ENCODE measurements at regions not wholly inside any gene's neighbourhood (a gene's known extent, or its start where the extent isn't known, plus 50 kb on each side); places are given as distances from the start of the nearest gene placed in this dataset.

DNA sequence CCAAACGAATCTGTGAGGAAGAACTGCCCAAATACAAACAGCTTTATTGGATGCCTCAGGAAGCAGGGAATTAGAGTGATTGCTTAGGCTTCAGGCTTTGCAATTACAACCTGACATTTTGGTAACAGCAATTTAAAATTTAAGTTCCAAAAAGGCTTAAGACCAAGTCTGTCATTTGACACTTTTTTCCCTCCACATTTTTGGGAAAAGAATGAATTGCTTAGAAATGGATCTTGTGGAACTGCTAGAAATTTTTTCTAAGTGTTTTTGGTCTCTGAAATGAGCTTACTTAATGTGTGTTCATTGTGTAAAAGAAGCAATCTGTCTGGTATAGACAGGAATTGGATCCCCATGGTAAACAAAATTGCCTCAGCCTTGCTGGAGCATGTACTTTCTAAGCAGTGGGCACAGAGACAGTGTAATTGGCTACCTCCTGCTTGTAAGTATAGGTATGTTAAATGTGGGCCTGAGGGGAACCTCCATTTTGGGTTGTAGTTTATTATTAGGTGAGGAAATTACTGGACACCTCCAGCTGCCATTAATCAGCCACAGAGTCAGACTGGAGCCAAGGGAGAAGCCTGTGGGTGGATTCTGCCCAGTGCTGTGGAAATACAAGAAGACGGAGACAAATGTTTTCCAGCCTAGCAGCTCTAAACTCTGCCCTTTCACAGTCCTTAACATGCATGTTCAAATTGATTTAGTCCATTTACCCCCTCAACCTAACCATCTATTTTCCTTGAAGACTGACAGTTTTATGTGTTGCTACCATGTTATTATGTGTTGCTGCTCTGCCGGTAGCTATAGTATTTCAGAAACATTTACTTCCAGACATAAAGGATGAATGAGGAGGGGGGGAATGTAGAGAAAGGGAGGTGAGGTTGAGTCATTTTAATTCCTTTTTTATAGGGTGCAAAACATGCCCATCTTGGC is 473.0 kb downstream of the SPRY1 start:
- H3K4me1 Mint-ChIP-seq: no peaks in the 10 kb centered on the region

DNA sequence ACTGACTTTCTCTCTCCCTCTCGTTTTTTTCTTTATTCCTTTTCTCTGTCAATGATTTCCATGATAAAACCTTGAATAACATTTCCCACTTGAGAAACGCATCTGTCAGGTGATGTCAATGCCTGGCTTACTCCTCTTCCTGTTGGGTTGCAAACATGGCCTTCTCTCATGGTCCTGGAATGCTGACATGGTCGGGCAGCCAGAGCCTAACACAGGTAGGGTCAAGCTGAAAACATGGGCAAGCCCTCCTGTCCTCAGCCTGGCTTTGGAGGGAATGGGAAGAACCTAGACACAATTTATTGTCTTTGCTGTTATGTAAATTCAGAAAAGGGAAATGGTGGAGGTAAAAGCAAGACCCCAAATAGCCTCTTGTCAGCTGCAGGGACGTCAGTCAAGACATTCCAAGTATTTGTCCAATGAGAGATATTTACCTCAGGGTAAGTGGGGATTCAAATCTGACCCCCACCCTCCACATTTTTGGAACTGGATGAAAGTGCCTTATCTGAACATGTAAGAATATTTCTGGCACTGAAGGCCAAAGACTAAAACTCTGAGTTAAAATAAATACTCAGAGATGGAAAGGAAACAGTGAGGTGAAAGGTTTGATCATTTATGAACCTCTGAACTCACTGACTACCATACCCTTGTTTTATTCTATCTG is 473.8 kb downstream of the SPRY1 start:
- no peak for DNase-seq
- ChIA-PET CTCF (no interaction called here), POLR2A (no interaction called here)
- Mint-ChIP-seq H3K9me3 (no peaks in the 10 kb centered on the region), H3K36me3 (ENCODE audit: low read depth) (no peaks in the 10 kb centered on the region), H3K4me3 (no peak overlapping the region), H3K27ac (no peak overlapping the region), H3K27me3 (no peaks in the 10 kb centered on the region), H3K4me1 (no peaks in the 10 kb centered on the region)

More for the DNA sequence above, 473.0 kb downstream of the SPRY1 start:
- H3K4me3 Mint-ChIP-seq: no peak overlapping the region
- H3K36me3 Mint-ChIP-seq (ENCODE audit: low read depth): no peaks in the 10 kb centered on the region
- H3K27me3 Mint-ChIP-seq: no peaks in the 10 kb centered on the region
- no peak overlapping the region for H3K27ac Mint-ChIP-seq
- DNase-seq: no peak
- CTCF ChIA-PET: no interaction called here
- POLR2A ChIA-PET: no interaction called here
- no peaks in the 10 kb centered on the region for H3K9me3 Mint-ChIP-seq

DNA sequence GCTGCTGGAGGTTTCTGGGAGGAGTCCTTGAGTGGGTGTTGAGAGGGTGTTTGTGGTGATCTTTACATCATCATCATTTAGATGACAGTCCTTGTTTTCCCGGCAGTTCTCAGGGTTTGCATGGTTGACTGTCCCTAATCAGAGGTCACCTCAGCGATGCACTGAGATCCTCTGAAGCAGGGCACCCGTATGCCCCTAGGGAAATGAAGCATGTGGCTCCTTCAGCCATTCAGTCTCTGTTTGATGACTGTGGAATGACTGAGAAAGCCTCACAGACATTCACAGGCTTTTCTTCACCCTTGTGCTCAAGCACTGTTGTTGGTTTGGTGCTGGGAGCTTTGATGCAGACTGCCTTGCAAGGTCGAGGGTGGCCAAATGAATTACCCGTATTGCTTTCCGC is 474.7 kb downstream of the SPRY1 start:
- H3K27me3 Mint-ChIP-seq: no peaks in the 10 kb centered on the region
- POLR2A ChIA-PET: no interaction called here
- H3K36me3 Mint-ChIP-seq (ENCODE audit: low read depth): no peaks in the 10 kb centered on the region
- DNase-seq: no peak
- no peak overlapping the region for H3K27ac Mint-ChIP-seq
- no peaks in the 10 kb centered on the region for H3K9me3 Mint-ChIP-seq
- no peak overlapping the region for H3K4me3 Mint-ChIP-seq
- H3K4me1 Mint-ChIP-seq: no peaks in the 10 kb centered on the region
- CTCF ChIA-PET: no interaction called here

DNA sequence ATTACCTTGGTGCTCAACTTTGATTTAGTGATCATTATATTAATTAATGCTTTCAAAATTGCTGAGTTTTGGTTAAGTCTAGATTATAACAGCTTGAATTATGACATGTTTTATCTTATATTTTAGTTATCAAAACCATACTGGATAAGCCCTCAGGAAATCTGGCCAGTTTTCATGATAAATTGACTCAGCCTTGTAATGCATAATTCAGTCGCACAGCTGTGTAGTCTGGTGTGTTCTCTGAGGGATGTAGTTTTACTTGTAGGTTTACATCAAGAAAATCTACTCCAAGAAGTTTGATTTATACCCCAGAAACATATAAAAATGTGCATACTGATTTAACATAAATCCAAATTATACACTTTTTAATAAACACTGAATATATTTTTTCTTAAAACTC is 477.5 kb downstream of the SPRY1 start:
- Mint-ChIP-seq H3K27me3 (no peaks in the 10 kb centered on the region), H3K4me1 (no peaks in the 10 kb centered on the region), H3K36me3 (ENCODE audit: low read depth) (no peaks in the 10 kb centered on the region), H3K4me3 (no peak overlapping the region), H3K27ac (no peak overlapping the region), H3K9me3 (no peaks in the 10 kb centered on the region)
- DNase-seq: no peak
- ChIA-PET CTCF (no interaction called here), POLR2A (no interaction called here)

DNA sequence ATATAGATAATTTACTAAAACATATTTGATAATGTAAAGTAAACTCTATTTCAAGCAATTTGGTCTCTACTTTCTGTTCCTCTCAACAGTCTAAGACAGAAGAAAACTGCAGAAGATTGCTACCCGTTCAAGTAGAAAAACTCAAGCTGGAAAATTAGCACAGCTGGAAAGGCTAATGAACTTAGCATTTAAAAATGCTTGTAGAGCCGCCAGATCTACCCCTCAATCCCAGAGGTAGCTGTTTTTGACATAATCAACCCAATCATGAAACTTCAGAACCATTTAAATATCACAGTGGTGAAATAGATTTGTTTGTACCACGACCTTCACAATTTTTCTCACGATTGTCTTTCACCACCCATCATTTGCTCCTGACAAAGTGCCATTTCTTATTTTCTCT is 479.5 kb downstream of the SPRY1 start:
- ChIA-PET CTCF (no interaction called here), POLR2A (no interaction called here)
- Mint-ChIP-seq H3K36me3 (ENCODE audit: low read depth) (no peaks in the 10 kb centered on the region), H3K9me3 (no peaks in the 10 kb centered on the region), H3K4me3 (no peak overlapping the region), H3K27ac (no peak overlapping the region), H3K4me1 (no peaks in the 10 kb centered on the region), H3K27me3 (no peaks in the 10 kb centered on the region)
- no peak for DNase-seq

DNA sequence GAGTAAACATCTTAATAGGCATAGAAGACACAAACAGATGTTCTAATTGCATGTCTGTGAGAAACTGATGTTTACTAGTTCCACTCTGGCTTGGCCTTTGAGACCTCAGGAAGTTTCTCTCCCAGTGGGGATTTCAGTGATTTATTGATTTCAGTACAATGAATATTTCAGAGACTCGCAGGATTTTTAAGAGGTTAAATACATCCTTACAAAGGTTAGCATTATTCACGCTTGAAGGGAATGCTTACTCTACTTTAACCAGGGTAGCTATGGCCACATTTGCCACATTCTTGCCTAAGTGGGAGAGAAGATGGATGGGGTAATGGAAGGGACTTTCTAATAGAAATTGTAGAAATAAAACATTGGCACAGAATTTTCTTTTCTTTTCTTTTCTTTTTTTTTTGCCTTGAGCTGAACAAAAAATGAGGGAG is 480.1 kb downstream of the SPRY1 start:
- Mint-ChIP-seq H3K9me3 (no peaks in the 10 kb centered on the region), H3K4me3 (no peak overlapping the region), H3K27ac (no peak overlapping the region), H3K27me3 (no peaks in the 10 kb centered on the region), H3K4me1 (no peaks in the 10 kb centered on the region), H3K36me3 (ENCODE audit: low read depth) (no peaks in the 10 kb centered on the region)
- POLR2A ChIA-PET: no interaction called here
- no peak for DNase-seq
- CTCF ChIA-PET: no interaction called here

DNA sequence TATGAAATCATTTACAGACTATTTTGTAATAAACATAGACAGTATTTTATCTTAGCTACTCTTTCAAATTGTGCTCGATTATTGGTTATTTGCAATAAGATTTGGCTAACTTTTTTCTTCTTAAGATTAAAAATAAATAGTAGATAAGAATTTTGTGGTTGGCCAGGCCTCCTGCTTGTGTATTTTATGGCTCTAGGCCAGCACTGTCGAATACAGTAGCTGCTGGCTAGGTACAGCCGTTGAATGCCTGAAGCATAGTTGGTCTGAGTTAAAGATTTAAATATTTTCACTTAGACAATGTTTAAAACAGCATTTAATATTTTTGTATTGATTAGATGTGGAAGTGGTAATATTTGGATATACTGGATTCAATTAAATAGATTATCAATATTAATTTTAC is 481.0 kb downstream of the SPRY1 start:
- no peak overlapping the region for H3K4me3 Mint-ChIP-seq
- H3K4me1 Mint-ChIP-seq: no peaks in the 10 kb centered on the region
- no peak overlapping the region for H3K27ac Mint-ChIP-seq
- DNase-seq: no peak
- no peaks in the 10 kb centered on the region for H3K9me3 Mint-ChIP-seq
- ChIA-PET POLR2A (no interaction called here), CTCF (no interaction called here)
- H3K36me3 Mint-ChIP-seq (ENCODE audit: low read depth): no peaks in the 10 kb centered on the region
- H3K27me3 Mint-ChIP-seq: no peaks in the 10 kb centered on the region

DNA sequence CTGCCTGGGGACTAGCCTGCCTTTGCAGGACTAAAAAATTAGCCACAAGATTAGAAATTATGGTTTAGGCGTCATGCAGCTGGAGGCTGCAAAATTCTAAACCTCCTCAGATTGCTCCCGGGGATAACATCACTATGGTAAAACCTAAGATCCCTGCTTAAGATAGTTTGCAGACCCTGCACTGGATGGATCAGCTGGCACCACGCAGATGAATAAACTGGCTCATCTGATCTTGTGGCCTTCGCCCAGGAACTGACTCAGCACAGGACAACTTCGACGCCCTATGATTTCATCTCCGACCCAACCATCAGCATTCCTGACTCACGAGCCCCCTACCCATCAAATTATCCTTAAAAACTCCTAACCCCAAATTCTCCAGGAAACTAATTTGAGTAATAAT is 482.4 kb downstream of the SPRY1 start:
- Mint-ChIP-seq H3K27ac (no peak overlapping the region), H3K27me3 (no peaks in the 10 kb centered on the region), H3K36me3 (ENCODE audit: low read depth) (no peaks in the 10 kb centered on the region), H3K9me3 (no peaks in the 10 kb centered on the region), H3K4me3 (no peak overlapping the region), H3K4me1 (no peaks in the 10 kb centered on the region)
- ChIA-PET CTCF (no interaction called here), POLR2A (no interaction called here)
- no peak for DNase-seq

DNA sequence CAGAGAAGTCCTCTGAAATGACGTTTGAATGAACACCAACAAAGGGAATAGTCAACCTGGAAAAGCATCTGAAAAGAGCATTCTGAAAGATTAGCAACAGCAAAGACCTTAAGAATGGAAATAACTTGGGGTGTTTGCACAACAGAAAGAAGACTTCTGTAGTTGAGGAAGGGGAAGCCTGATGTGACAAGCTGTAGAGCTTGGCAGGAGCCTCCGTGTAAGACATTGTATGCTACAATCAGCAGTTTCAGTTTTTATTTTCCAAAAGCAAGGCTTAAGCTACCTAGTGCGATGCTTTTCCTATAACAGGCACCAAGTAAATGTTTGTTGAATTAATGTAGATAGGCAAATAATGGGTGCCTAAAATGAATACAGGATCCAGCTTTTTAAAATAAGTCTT is 484.0 kb downstream of the SPRY1 start:
- POLR2A ChIA-PET: no interaction called here
- Mint-ChIP-seq H3K27me3 (no peaks in the 10 kb centered on the region), H3K4me1 (no peaks in the 10 kb centered on the region), H3K4me3 (no peak overlapping the region), H3K27ac (no peak overlapping the region), H3K9me3 (no peaks in the 10 kb centered on the region), H3K36me3 (ENCODE audit: low read depth) (no peaks in the 10 kb centered on the region)
- CTCF ChIA-PET: no interaction called here
- DNase-seq: no peak

DNA sequence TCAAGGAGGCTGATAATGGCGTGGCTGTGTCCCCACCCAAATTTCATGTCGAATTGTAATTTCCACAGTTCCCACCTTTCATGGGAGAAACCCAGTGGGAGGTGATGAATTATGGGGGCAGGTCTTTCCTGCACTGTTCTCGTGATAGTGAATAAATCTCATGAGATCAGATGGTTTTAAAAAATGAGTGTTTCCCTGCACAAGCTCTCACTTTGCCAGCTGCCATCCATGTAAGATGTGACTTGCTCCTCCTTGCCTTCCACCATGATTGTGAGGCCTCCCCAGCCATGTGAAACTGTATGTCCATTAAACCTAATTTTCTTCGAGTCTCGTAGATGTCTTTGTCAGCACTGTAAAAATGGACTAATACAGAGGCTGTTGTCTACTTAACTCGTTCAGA is 488.3 kb downstream of the SPRY1 start:
- ChIA-PET POLR2A (no interaction called here), CTCF (no interaction called here)
- H3K27me3 Mint-ChIP-seq: no peaks in the 10 kb centered on the region
- H3K36me3 Mint-ChIP-seq (ENCODE audit: low read depth): no peaks in the 10 kb centered on the region
- no peak for DNase-seq
- no peaks in the 10 kb centered on the region for H3K4me1 Mint-ChIP-seq
- no peaks in the 10 kb centered on the region for H3K9me3 Mint-ChIP-seq
- H3K4me3 Mint-ChIP-seq: no peak overlapping the region
- no peak overlapping the region for H3K27ac Mint-ChIP-seq

DNA sequence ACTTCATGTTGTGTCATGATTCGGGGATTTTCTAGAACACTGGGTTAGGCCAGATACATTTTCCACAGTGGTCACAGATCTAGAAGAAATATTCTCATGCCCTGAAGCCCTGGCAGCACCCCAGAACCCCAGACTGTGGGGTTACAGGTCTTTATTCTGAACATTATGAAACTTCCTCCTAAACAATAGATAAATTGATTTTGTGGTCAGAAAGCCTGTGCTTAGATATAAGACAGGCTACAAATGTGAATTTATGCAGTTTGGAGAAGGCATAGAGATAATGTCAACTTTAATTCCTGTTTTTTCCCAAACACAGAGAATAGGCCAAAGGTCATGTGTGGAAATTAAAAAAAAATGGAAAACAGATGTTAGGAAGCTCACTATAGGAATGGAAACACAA is 492.9 kb downstream of the SPRY1 start:
- Mint-ChIP-seq H3K4me1 (no peaks in the 10 kb centered on the region), H3K4me3 (no peak overlapping the region), H3K27me3 (no peaks in the 10 kb centered on the region), H3K9me3 (no peaks in the 10 kb centered on the region), H3K36me3 (ENCODE audit: low read depth) (no peaks in the 10 kb centered on the region), H3K27ac (no peak overlapping the region)
- POLR2A ChIA-PET: no interaction called here
- CTCF ChIA-PET: no interaction called here
- DNase-seq: no peak

DNA sequence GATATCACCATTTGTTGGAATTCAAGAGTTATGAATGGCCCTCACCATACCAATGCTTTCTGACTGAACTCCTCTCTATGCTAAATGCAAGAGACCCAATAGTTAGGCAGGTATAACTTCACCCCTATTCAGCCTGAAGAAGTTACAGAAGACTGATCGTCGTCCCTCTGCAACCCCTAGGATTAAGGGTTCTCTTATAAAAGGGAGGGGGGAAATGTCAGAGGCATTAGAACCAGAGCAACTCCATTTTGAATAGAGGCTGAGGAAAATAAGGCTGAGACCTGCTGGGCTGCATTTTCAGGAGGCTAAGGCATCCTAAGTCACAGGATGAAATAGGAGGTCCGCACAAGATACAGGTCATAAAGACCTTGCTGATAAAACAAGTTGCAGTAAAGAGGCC is 494.3 kb downstream of the SPRY1 start:
- Mint-ChIP-seq H3K4me3 (no peak overlapping the region), H3K36me3 (ENCODE audit: low read depth) (no peaks in the 10 kb centered on the region), H3K4me1 (no peaks in the 10 kb centered on the region), H3K27ac (no peak overlapping the region), H3K9me3 (no peaks in the 10 kb centered on the region), H3K27me3 (no peaks in the 10 kb centered on the region)
- DNase-seq: no peak
- POLR2A ChIA-PET: no interaction called here
- CTCF ChIA-PET: no interaction called here

DNA sequence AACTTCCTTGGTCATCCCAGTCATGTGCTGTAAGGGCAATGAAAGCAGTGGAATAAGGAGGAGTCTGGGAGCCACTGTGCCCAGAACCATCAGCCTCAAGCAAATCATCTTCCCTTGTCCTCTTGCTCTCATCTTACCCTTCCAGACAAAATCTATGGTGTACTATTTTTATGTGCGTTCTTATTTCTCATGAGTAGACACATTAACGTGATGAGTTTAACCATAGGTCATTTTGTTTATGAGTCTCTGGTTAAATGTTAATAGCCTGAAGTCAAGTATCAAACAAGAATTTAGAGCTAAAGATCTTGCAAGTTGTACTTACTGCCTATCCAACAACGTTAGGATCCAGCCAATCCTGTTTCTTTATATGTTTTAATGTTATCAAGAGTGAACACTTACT is 495.3 kb downstream of the SPRY1 start:
- ChIA-PET CTCF (no interaction called here), POLR2A (no interaction called here)
- Mint-ChIP-seq H3K4me3 (no peak overlapping the region), H3K36me3 (ENCODE audit: low read depth) (no peaks in the 10 kb centered on the region), H3K9me3 (no peaks in the 10 kb centered on the region), H3K27ac (no peak overlapping the region), H3K4me1 (no peaks in the 10 kb centered on the region), H3K27me3 (no peaks in the 10 kb centered on the region)
- DNase-seq: no peak

DNA sequence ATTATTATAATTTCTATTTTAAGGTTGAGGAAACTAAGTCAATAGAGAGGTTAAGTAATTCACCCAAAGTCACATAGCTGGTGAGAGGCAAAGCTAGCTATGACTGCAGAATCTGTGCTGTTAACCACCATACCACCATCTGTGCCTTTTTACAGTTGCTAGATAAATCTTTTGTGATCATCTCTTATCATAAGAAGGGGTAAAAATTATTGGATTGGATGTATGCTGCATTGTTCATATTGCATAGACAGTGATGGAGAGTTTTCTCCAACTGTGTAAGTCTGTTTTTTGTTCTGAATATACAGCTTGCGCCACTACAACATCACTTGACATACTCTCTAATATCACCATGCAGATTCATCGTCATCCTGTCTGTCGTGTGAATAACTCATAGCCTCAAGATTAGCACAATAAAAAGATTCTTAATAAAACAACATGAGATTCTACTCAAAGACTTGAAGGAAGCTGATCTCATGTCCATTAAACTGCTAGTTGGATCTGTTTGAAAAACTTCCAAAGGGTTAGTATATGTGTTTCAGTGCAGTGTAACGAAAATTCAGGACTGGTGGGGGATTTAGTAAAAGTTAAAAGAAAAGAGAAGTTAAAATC is 495.9 kb downstream of the SPRY1 start:
- Mint-ChIP-seq H3K27ac (no peak overlapping the region), H3K36me3 (ENCODE audit: low read depth) (no peaks in the 10 kb centered on the region), H3K4me3 (no peak overlapping the region), H3K9me3 (no peaks in the 10 kb centered on the region), H3K27me3 (no peaks in the 10 kb centered on the region), H3K4me1 (no peaks in the 10 kb centered on the region)
- ChIA-PET POLR2A (no interaction called here), CTCF (no interaction called here)
- no peak for DNase-seq
